GM21515 (cell line): ENCODE measurements at regions not wholly inside any gene's neighbourhood (a gene's known extent, or its start where the extent isn't known, plus 50 kb on each side); places are given as distances from the start of the nearest gene placed in this dataset.

ENCODE experiments used
- ATAC-seq: cut with Tn5 transposase; IDR thresholded peaks from one replicate; pipeline ENCODE4 v1.9.1; 2021; ENCODE audit not compliant: unreplicated experiment

GRCh38 chr1:232218955-232219865 lies 410.7 kb downstream of the SIPA1L2 start:
- ATAC-seq = no peak

GRCh38 chr1:232213928-232214327 lies 416.0 kb downstream of the SIPA1L2 start:
- no peak for ATAC-seq

GRCh38 chr1:232212253-232212652 lies 417.7 kb downstream of the SIPA1L2 start:
- no peak for ATAC-seq

- ATAC-seq = no peak
Observed at GRCh38 chr1:232211149-232211548, 418.8 kb downstream of the SIPA1L2 start.

DNA sequence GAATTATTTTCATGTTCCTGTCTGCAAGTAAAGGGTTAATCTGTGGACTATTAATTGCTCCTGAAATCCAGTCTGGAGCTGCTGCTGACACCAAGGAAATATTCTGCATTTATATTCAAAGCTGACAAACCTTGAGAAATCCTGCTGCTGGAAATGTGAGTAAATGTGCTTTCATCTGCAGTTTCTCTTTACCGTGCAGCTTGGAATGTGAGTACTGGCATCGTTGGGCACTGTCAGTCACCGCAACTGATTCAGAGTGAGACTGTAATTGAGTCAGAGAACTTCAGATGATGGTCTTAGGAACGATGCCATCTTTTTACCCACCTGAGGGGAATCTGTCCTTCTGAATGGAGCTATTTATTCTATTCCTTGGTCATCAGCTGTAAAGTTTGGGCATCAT lies 420.6 kb downstream of the SIPA1L2 start:
- ATAC-seq = no peak

- ATAC-seq = no peak
Observed at GRCh38 chr1:232207073-232207866, 422.7 kb downstream of the SIPA1L2 start.

DNA sequence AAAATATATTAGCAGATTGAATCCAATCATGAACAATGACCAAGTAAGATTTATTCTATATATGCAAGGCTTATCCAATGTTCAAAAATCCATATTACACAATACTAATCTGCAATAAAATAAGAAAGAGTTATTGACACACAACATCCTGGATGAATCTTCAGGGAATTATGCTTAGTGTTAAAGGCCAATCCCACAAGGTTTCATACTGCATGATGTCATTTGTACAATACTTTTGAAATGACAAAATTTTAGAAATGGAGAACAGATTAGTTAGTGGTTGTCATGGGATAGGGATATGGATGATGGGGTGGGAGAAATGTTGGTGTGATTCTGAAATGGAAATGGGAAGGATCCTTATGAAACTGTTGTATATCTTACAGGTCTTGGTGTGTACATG lies 425.7 kb downstream of the SIPA1L2 start:
- no peak for ATAC-seq

DNA sequence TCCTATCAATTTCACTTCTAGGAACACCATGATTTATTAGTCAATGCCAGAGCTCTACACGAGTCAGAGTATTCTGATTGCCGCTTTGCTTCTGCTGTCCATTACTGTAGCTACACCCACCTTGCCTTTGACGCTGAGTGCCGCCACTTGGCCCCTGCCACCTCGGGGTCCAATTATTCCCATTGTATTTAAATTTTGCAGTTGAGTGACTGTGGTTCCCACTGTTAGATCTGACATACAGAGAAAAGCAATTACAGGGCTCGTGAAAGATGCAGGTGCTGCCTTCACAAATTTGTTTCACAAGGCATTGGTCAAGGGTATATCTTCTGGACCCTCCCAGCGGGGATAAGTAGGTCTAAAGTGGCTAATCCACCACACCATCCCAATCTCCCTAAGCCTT lies 428.9 kb downstream of the SIPA1L2 start:
- ATAC-seq = no peak

DNA sequence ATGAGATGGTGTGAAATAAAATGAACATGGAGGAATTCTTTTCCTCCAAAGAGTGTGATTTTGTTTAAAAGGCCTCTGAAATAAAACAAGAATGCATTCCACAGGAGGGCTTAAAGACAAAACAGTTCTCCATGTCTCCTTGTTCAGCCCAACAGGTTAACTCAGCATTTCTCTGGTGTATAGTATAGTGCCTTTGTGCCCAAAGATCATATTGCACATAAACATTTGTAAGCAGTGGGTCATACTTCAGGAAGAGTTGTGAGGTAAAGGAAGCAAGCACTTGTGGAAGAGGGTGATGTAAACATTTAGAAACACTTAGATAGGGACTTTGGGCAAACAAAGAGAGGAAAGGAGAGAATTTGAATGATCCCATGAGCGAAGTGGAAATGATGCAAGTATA lies 433.9 kb downstream of the SIPA1L2 start:
- no peak for ATAC-seq

DNA sequence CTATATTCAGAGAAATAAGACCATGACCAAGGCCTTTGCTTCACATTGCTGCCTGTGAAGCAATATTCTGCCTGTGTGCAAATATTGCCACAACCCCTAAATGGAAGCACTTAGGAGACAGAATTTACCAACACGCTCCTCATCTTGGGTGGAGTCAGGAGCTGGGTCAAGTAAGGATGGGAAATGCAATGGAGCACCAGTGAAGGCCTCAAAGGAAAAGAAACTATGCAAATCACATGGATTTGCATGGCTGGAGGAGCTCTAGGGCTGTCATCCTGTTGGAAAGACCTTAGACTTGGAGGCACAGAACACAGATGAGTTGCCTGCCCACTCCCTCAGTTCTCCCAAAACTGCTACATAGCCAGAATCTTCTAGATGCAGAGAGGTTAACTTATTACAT lies 435.5 kb downstream of the SIPA1L2 start:
- ATAC-seq = no peak

DNA sequence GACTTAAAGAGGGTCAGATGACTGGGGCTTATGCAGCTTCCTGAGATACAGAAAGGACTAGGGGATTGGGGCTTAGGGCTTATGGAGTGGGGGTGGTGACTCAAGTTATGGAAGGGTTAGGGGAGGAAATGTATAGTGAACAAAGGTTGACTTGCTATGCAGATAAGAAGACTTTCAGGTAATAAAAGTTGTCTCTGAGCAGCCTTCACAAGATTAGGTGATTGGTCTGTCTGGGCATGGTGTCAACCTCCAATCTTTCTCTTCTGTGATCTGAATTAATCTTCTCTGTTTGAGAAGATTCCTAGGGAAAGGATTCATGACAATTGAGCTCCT lies 436.5 kb downstream of the SIPA1L2 start:
- ATAC-seq = no peak

- no peak for ATAC-seq
Observed at GRCh38 chr1:232192781-232193450, 437.0 kb downstream of the SIPA1L2 start.

DNA sequence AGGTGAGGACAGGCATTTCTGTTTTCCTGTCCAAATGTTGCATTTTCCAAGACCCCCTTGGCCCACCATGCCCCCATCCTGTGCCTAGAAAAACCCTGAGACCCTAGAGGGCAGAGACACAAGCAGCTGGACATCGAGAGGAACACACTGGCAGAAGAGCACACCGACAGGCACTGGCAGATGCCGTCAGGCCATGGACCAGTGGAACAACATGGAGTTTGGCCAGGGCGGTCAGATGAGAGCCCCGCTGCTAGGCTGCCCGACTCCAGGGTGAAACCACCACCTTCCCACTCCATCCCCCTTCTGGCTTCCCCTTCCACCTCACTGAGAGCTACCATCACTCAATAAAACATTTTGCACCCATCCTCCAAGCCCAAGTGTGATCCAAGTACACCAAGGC lies 438.4 kb downstream of the SIPA1L2 start:
- no peak for ATAC-seq

DNA sequence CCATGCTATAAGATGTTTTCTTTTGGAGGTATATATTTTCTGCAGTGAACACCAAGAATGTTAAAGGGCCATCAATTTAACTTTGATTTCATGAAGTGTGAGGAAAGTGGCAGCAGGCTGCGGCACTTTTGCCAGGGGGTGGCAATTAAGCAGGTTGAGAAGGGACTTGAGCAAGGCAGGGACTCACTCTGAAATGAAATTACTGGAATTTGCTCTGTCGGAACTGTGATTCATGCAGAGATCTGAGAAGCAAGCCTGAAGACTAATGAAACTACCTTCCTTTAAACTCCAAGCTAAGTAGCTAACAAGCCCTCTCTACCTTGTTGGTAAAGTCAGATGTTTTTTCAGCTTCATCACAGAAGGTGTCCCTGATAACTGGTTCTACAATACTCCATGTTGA lies 441.6 kb downstream of the SIPA1L2 start:
- ATAC-seq = no peak

DNA sequence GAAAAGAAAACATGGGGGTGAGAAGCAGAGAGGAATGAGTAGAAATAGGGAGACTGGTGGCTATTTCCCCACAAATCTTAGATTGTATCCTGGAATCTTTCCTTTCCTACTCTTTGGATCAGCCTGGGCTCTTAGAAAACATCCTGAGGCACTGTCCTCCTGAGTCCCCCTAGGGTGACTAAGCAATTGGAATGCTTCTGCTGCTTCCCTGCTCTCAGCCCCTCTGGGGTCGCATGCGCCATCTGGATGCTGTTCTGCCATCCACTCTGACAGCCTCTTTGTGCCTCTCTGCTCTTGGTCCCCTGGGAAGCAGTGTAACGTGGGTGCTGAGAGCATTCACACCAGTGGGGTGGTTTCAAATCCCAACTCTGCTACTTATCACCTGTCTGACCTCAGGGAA lies 443.0 kb downstream of the SIPA1L2 start:
- ATAC-seq = no peak

GRCh38 chr1:232184561-232185530 lies 445.1 kb downstream of the SIPA1L2 start:
- no peak for ATAC-seq

GRCh38 chr1:232183802-232184201 lies 446.1 kb downstream of the SIPA1L2 start:
- ATAC-seq = no peak

GRCh38 chr1:232183266-232183800 lies 446.6 kb downstream of the SIPA1L2 start:
- ATAC-seq = no peak

DNA sequence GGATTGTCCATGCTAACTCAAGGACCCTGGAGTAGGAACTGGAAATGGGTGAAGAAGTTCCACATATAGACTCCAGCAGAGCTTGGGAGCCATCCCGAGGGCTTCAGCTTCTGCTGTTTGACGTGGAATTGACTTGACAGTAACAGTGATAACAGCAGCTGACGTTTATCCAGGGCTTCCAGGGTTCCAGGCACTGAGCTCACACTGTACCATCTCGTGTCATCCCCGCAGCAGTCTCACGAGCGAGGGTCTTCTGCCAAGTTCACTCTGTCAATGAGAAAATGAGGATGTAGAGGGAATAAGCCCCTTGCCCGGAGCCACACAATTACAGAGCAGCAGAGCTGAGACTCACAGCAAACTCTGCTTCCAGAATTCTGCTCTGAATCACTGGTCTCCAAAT lies 447.7 kb downstream of the SIPA1L2 start:
- no peak for ATAC-seq

DNA sequence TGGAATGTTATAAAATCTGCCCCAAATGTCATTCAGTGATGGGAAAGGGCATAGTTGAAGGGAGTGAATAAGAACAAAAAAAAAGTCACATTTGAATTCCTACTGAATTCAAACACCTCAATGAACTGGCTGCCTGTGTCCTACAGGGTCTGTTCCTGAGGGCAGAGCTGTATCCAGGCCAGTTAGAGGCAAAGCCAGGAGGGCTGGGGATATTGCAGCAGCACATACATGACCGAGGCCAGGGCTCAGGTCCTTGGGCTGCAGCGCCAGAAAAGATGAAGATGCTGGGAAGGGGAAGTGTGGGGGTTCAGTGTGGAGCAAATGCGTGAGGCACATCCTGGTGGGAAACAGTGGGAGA lies 449.2 kb downstream of the SIPA1L2 start:
- no peak for ATAC-seq
